Testis (tissue), 2 donors: ENCODE measurements at regions not wholly inside any gene's neighbourhood (a gene's known extent, or its start where the extent isn't known, plus 50 kb on each side); places are given as distances from the start of the nearest gene placed in this dataset.

Source experiments
- CTCF ChIP-seq, 3 experiments: fragments of 450-650 bp in 2 of 3; fragments of 200-600 bp in 1 of 3; sonication (generic) in 1 of 3; IDR thresholded peaks; one replicate each; pipeline ENCODE4 v1.5.1; 2016 to 2019; ENCODE audit warnings: antibody characterized with exemption in 3 of 3, mild to moderate bottlenecking in 2 of 3, moderate library complexity in 1 of 3
- POLR2A ChIP-seq: fragments of 450-650 bp; IDR thresholded peaks from one replicate; pipeline ENCODE4 v1.6.1; 2017; ENCODE audit warnings: antibody characterized with exemption, mild to moderate bottlenecking, moderate library complexity

GRCh38 chr10:128967980-128968756 lies 498.9 kb upstream of the MGMT start:
- TF ChIP-seq CTCF (IDR thresholded peaks at IDR 0.05) (no peak), POLR2A (no peak)
